BLaER1 treated with 17β-estradiol and CSF1 and Interleukin-3, amounts not matched to agents 10 nM and 100 nM (cell line): ENCODE measurements at regions not wholly inside any gene's neighbourhood (a gene's known extent, or its start where the extent isn't known, plus 50 kb on each side); places are given as distances from the start of the nearest gene placed in this dataset.
A peak's percentile ranks its signal among the peaks of the same experiment; 100 is the strongest.

Experiments
- H3K27ac ChIP-seq, 11 experiments: shearing (Covaris generic); formaldehyde crosslinking; 2 replicates each; pipeline ENCODE4 v1.8.1; 2022
- H3K27me3 ChIP-seq, 11 experiments: shearing (Covaris generic); formaldehyde crosslinking; 2 replicates each; pipeline ENCODE4 v1.8.1; 2022
- H3K36me3 ChIP-seq, 11 experiments: shearing (Covaris generic); formaldehyde crosslinking; 2 replicates each; pipeline ENCODE4 v1.8.1; 2022
- H3K4me1 ChIP-seq, 10 experiments: shearing (Covaris generic); formaldehyde crosslinking; 2 replicates each; pipeline ENCODE4 v1.8.1; 2022
- H3K4me2 ChIP-seq, 11 experiments: shearing (Covaris generic); formaldehyde crosslinking; 2 replicates each; pipeline ENCODE4 v1.8.1; 2022
- H3K4me3 ChIP-seq, 10 experiments: shearing (Covaris generic); formaldehyde crosslinking; 2 replicates each; pipeline ENCODE4 v1.8.1; 2022
- H3K9ac ChIP-seq, 11 experiments: shearing (Covaris generic); formaldehyde crosslinking; 2 replicates each; pipeline ENCODE4 v1.8.1; 2022
- H3K9me3 ChIP-seq, 11 experiments: shearing (Covaris generic); formaldehyde crosslinking; replicated peaks in 1 of 11; 2 replicates each; pipeline ENCODE4 v1.8.1; 2022
- H4K20me1 ChIP-seq, 11 experiments: shearing (Covaris generic); formaldehyde crosslinking; 2 replicates each; pipeline ENCODE4 v1.8.1; 2022
- Cebpa-rat ChIP-seq, 11 experiments: shearing (Covaris generic); IDR thresholded peaks; 2 replicates each; pipeline ENCODE4 v1.8.1; 2022

DNA sequence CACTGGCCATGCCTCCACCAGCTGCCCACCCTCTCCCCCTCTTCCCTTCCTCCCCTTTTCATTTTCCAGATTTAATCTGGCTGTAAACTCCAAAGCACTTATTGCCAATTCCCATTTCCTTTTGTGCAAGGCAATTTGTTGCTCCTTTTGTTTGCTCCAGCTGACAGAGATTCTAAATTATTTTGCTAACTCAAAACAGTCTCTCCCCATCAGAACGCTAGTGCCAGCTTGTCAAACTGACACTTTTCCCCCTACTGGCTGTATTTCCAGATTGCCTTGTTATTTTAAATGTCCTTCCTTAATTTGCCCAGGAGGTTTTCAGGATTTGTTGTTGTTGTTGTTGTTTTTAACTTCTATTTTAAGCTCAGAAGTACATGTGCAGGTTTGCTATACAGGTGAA lies 57.0 kb upstream of the PAK1 start:
- Histone ChIP-seq H3K9me3 (no peaks in the 10 kb centered on the region), H3K9ac (no peak overlapping the region), H3K4me3 (no peak overlapping the region), H4K20me1 (no peaks in the 10 kb centered on the region), H3K27ac (no peak overlapping the region), H3K36me3 (no peaks in the 10 kb centered on the region), H3K27me3 (no peaks in the 10 kb centered on the region), H3K4me2 (no peak overlapping the region), H3K4me1 (peaks cover 1 to 4% (median 3%) of the 10 kb centered on the region in 10 experiments; a peak in 17 of 20 replicates)
- TF ChIP-seq Cebpa-rat (IDR thresholded peaks at IDR 0.05), result no peak

DNA sequence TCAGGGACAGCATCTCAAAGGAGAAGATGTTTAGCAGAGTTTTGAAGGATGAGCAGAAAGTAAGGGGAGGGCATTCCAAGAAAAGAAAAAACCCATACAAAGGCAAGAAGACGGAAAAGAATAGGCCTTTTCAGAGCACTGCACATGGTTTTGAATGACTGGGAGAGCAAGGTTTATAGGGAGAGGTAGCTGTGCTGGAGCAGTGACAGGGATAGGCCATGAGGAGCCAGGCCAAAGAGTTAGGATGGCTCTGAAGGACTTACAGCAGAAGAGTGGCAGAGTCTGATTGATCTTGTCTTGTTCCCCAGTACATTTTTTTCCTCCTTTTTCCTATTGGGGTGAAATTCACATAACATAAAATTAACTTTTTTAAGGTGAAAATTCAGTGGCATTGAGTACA lies 55.8 kb upstream of the PAK1 start:
- no peak overlapping the region for H3K9ac ChIP-seq
- no peaks in the 10 kb centered on the region for H3K36me3 ChIP-seq
- H3K4me2 ChIP-seq, result no peak overlapping the region
- TF ChIP-seq Cebpa-rat (IDR thresholded peaks at IDR 0.05), result no peak
- no peaks in the 10 kb centered on the region for H4K20me1 ChIP-seq
- no peak overlapping the region for H3K4me3 ChIP-seq
- H3K4me1 ChIP-seq, result peaks cover 8 to 12% (median 9%) of the 10 kb centered on the region in 10 experiments; a peak in 17 of 20 replicates
- H3K27ac ChIP-seq, result no peak overlapping the region
- H3K27me3 ChIP-seq, result no peaks in the 10 kb centered on the region
- H3K9me3 ChIP-seq, result no peaks in the 10 kb centered on the region

DNA sequence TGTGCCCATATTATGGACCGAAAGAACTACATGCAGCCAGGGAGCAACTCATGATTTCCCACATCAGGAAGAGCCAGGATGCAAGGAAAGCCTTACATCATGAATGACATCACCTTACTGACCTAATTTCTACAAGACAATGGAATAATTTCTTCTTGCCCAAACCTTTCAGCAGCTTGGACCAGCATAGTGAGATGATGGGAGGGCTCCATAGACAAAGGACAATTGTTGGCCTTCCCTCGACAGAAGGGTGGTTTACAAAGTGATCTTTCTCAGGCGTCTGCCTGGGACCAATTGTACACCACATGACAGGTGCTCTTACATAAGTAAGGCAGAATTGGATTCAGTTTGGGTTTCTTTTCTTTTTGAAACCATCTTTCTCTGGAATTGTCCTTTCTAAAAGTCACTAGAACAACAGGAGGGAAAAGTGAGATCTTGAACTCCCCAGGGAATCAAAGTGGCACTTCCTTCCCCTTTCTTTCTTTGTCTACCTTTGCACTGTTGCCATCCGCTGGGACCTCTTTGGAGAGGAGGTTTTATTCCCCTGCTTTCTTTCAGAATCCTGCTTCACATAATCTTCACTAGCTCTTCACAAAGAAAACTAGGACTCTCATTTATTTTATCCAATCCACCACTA lies 51.7 kb upstream of the PAK1 start:
- H4K20me1 ChIP-seq, result no peaks in the 10 kb centered on the region
- 0 out of 22 replicates have a peak, but pooled peaks cover 0 to 3% (median 0%) of the 10 kb centered on the region in 11 experiments for H3K9me3 ChIP-seq
- H3K4me2 ChIP-seq, result peak overlapping the region in 10 of 11 experiments; percentile 29 to 66 (median 36); a peak in 18 of 22 replicates
- H3K36me3 ChIP-seq, result no peaks in the 10 kb centered on the region
- TF ChIP-seq Cebpa-rat (IDR thresholded peaks at IDR 0.05), result no peak
- H3K27ac ChIP-seq, result no peak overlapping the region
- H3K27me3 ChIP-seq, result no peaks in the 10 kb centered on the region
- no peak overlapping the region for H3K4me3 ChIP-seq
- no peak overlapping the region for H3K9ac ChIP-seq
- H3K4me1 ChIP-seq, result peaks cover 8 to 12% (median 9%) of the 10 kb centered on the region in 10 experiments; a peak in 17 of 20 replicates

DNA sequence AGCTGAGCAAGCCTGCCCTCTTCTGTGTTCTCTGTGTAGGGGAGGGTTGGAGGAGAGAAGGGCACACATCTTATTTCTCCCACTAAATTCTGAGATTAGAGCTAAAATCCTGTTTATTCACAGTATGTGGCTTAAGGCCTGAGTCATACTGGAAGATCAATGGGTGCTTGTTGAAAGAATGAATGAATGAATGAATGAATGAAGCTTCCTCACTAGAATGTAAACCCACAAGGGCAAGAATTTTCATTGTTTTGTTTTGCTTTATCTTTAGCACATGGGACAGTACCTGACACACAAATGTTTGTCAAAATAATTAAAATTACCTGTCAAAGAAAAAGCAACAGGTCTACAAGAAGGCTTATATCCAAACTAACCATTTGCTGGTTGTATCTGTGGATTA lies 50.6 kb upstream of the PAK1 start:
- no peak for TF ChIP-seq Cebpa-rat (IDR thresholded peaks at IDR 0.05)
- H3K9ac ChIP-seq, result no peak overlapping the region
- H3K4me1 ChIP-seq, result peaks cover 8 to 12% (median 9%) of the 10 kb centered on the region in 10 experiments; a peak in 17 of 20 replicates
- H3K27ac ChIP-seq, result no peak overlapping the region
- no peak overlapping the region for H3K4me2 ChIP-seq
- H3K27me3 ChIP-seq, result no peaks in the 10 kb centered on the region
- H3K4me3 ChIP-seq, result no peak overlapping the region
- H3K36me3 ChIP-seq, result no peaks in the 10 kb centered on the region
- no peaks in the 10 kb centered on the region for H4K20me1 ChIP-seq
- 0 out of 22 replicates have a peak, but pooled peaks cover 0 to 7% (median 0%) of the 10 kb centered on the region in 11 experiments for H3K9me3 ChIP-seq

- Histone ChIP-seq H4K20me1 (no peaks in the 10 kb centered on the region), H3K9ac (no peak overlapping the region), H3K27ac (no peak overlapping the region), H3K4me3 (no peak overlapping the region), H3K36me3 (no peaks in the 10 kb centered on the region), H3K9me3 (0 out of 22 replicates have a peak, but pooled peaks cover 0 to 7% (median 0%) of the 10 kb centered on the region in 11 experiments), H3K4me2 (no peak overlapping the region), H3K27me3 (no peaks in the 10 kb centered on the region), H3K4me1 (peaks cover 8 to 12% (median 9%) of the 10 kb centered on the region in 10 experiments; a peak in 17 of 20 replicates)
- no peak for TF ChIP-seq Cebpa-rat (IDR thresholded peaks at IDR 0.05)
Measured at GRCh38 chr11:77523712-77524111, 49.8 kb upstream of the PAK1 start.
